Right lobe of liver (tissue), 6 donors: ENCODE measurements at regions not wholly inside any gene's neighbourhood (a gene's known extent, or its start where the extent isn't known, plus 50 kb on each side); places are given as distances from the start of the nearest gene placed in this dataset.

Experiments used
- ATAC-seq, 4 donors: fragments of 200-7000 bp; cut with Tn5 transposase; one replicate each; pipeline ENCODE4 v1.9.1; 2020; ENCODE audit warnings: mild to moderate bottlenecking in 4 of 4, moderate library complexity in 4 of 4
- DNase-seq, 3 donors: peaks; one replicate each; pipeline ENCODE4 v3.0.0-alpha.2; 2020
- H3K27ac ChIP-seq, 3 donors: fragments of 200-600 bp; one replicate each; pipeline ENCODE4 v1.8.0; 2022
- H3K27me3 ChIP-seq, 2 donors: fragments of 200-600 bp; one replicate each; pipeline ENCODE4 v1.8.0; 2022
- H3K36me3 ChIP-seq, 4 donors: fragments of 200-600 bp; sonication (generic) in 1 of 4; one replicate each; pipeline versions ENCODE4 v1.5.1 to v1.8.0; 2017 to 2022; ENCODE audit warnings: control low read depth in 1 of 4
- H3K4me1 ChIP-seq, 4 donors: fragments of 200-600 bp; sonication (generic) in 1 of 4; one replicate each; pipeline versions ENCODE4 v1.5.1 to v1.8.0; 2017 to 2022; ENCODE audit warnings: control low read depth in 1 of 4
- H3K4me3 ChIP-seq, 3 donors: fragments of 200-600 bp; one replicate each; pipeline ENCODE4 v1.8.0; 2022
- H3K9me3 ChIP-seq, 4 donors: fragments of 200-600 bp; sonication (generic) in 1 of 4; one replicate each; pipeline versions ENCODE4 v1.5.1 to v1.8.0; 2017 to 2022; ENCODE audit warnings: control low read depth in 1 of 4
- CTCF ChIP-seq, 4 donors: fragments of 200-600 bp in 3 of 4; fragments of 450-650 bp in 1 of 4; IDR thresholded peaks; one replicate each; pipeline versions ENCODE4 v1.5.1 to v1.8.0; 2016 to 2022; ENCODE audit warnings: antibody characterized with exemption in 4 of 4, mild to moderate bottlenecking in 2 of 4
- POLR2A ChIP-seq: fragments of 450-650 bp; IDR thresholded peaks from one replicate; pipeline ENCODE4 v1.6.1; 2017; ENCODE audit warnings: antibody characterized with exemption, mild to moderate bottlenecking
- WGBS: methylation state at CpG from one replicate; pipeline ENCODE4 v1.1.6; 2018; ENCODE audit warnings: low coverage, low lambda C conversion rate; ENCODE audit not compliant: insufficient coverage; ENCODE audit errors: missing lambda C conversion rate; 5-methylcytosine and 5-hydroxymethylcytosine counted together
- intact Hi-C, 2 donors: fragments of 100-400 bp; cut with DNase I; formaldehyde crosslinking; loops; one replicate each; pipeline versions ENCODE4 v1.11.2 to v1.14.1; 2022
- donor health status: DM: no; HTN: yes; CAD: no.
- donor health status: DM: no; HTN: no; CAD: no.
- donor health status: DM: no; HTN: no; CAD: no.
- donor health status: DM: no; HTN: yes; CAD: no.
- donor health status: DM: no; HTN: yes; CAD: no.

- intact Hi-C loops, result no loop called here
- 56% methylated on average over 1 of the region's 1 CpG for WGBS
- ATAC-seq, result no peak
These were observed 132.0 kb upstream of the CDH19 start for GRCh38 chr18:66735933-66736332.

GRCh38 chr18:66734451-66734850 is 130.6 kb upstream of the CDH19 start:
- ATAC-seq (no peak), DNase-seq (no peak)
- Histone ChIP-seq H3K9me3 (no peaks in the 10 kb centered on the region), H3K4me1 (no peaks in the 10 kb centered on the region), H3K36me3 (no peaks in the 10 kb centered on the region), H3K27me3 (no peaks in the 10 kb centered on the region), H3K4me3 (no peak overlapping the region), H3K27ac (no peak overlapping the region)
- intact Hi-C loops, result no loop called here
- no peak for TF ChIP-seq POLR2A
- 64% methylated on average over 2 of the region's 2 CpGs for WGBS

More at GRCh38 chr18:66735933-66736332, 132.0 kb upstream of the CDH19 start:
- Histone ChIP-seq H3K36me3 (no peaks in the 10 kb centered on the region), H3K4me3 (no peak overlapping the region), H3K27ac (no peak overlapping the region), H3K4me1 (no peaks in the 10 kb centered on the region), H3K9me3 (no peaks in the 10 kb centered on the region), H3K27me3 (no peaks in the 10 kb centered on the region)
- no peak for DNase-seq
- TF ChIP-seq CTCF (IDR thresholded peaks at IDR 0.05), result no peak
- no peak for TF ChIP-seq POLR2A

- H3K4me3 ChIP-seq, result no peak overlapping the region
- no peaks in the 10 kb centered on the region for H3K36me3 ChIP-seq
- no peak overlapping the region for H3K27ac ChIP-seq
- no peak for TF ChIP-seq CTCF (IDR thresholded peaks at IDR 0.05)
- TF ChIP-seq POLR2A, result no peak
- intact Hi-C loops, result no loop called here
- ATAC-seq (no peak), DNase-seq (no peak)
- H3K4me1 ChIP-seq, result no peaks in the 10 kb centered on the region
- no peaks in the 10 kb centered on the region for H3K9me3 ChIP-seq
- H3K27me3 ChIP-seq, result no peaks in the 10 kb centered on the region
These were observed 128.0 kb upstream of the CDH19 start for GRCh38 chr18:66731890-66732289.

- Histone ChIP-seq H3K27ac (no peak overlapping the region), H3K36me3 (no peaks in the 10 kb centered on the region), H3K9me3 (no peaks in the 10 kb centered on the region), H3K4me3 (no peak overlapping the region), H3K27me3 (no peaks in the 10 kb centered on the region), H3K4me1 (peaks cover 0 to 8% (median 0%) of the 10 kb centered on the region in 4 donors)
- DNase-seq (no peak), ATAC-seq (no peak)
- TF ChIP-seq POLR2A, result no peak
- no peak for TF ChIP-seq CTCF (IDR thresholded peaks at IDR 0.05)
- WGBS, result 53% methylated on average over 2 of the region's 2 CpGs
- intact Hi-C loops, result no loop called here
These were observed 125.8 kb upstream of the CDH19 start for GRCh38 chr18:66729442-66730239.

- intact Hi-C loops, result no loop called here
- Histone ChIP-seq H3K9me3 (no peaks in the 10 kb centered on the region), H3K27ac (no peak overlapping the region), H3K4me1 (peaks cover 0 to 13% (median 3%) of the 10 kb centered on the region in 4 donors), H3K36me3 (no peaks in the 10 kb centered on the region), H3K27me3 (no peaks in the 10 kb centered on the region), H3K4me3 (no peak overlapping the region)
- ATAC-seq, result no peak
- WGBS, result 78% methylated on average over 5 of the region's 5 CpGs
- TF ChIP-seq POLR2A, result no peak
- no peak for DNase-seq
These were observed 125.1 kb upstream of the CDH19 start for GRCh38 chr18:66728951-66729350.
